ENCODE measurements at regions not wholly inside any gene's neighbourhood (a gene's known extent, or its start where the extent isn't known, plus 50 kb on each side); places are given as distances from the start of the nearest gene placed in this dataset.
"Not testable (repeated sequence)": the region's sequence is repeated elsewhere in the genome, so short reads cannot be mapped to it uniquely, and the experiment has no call there.

- no peak for FAIRE-seq
Observed at GRCh38 chr3:27661797-27662196, 60.3 kb downstream of the EOMES start.

GRCh38 chr3:27659279-27660021 is 62.7 kb downstream of the EOMES start:
- FAIRE-seq = peak; percentile 63

- FAIRE-seq = no peak
Observed at GRCh38 chr3:27658741-27659140, 63.4 kb downstream of the EOMES start.

- no peak for FAIRE-seq
Observed at GRCh38 chr3:27657871-27658270, 64.3 kb downstream of the EOMES start.

- no peak for FAIRE-seq
Observed at GRCh38 chr3:27657404-27657803, 64.7 kb downstream of the EOMES start.

GRCh38 chr3:27656790-27657189 is 65.3 kb downstream of the EOMES start:
- no peak for FAIRE-seq

GRCh38 chr3:27655547-27655946 is 66.6 kb downstream of the EOMES start:
- FAIRE-seq = no peak

- no peak for FAIRE-seq
Observed at GRCh38 chr3:27653803-27654558, 68.1 kb downstream of the EOMES start.

GRCh38 chr3:27649277-27649676 is 72.8 kb downstream of the EOMES start:
- FAIRE-seq = no peak

- FAIRE-seq = no peak
Observed at GRCh38 chr3:27646896-27647295, 75.2 kb downstream of the EOMES start.

- FAIRE-seq = no peak
Observed at GRCh38 chr3:27644941-27645340, 77.2 kb downstream of the EOMES start.

GRCh38 chr3:27643355-27643754 is 78.8 kb downstream of the EOMES start:
- FAIRE-seq = no peak

GRCh38 chr3:27642796-27643195 is 79.3 kb downstream of the EOMES start:
- no peak for FAIRE-seq

GRCh38 chr3:27641888-27642601 is 80.1 kb downstream of the EOMES start:
- FAIRE-seq = no peak

GRCh38 chr3:27641271-27641800 is 80.8 kb downstream of the EOMES start:
- no peak for FAIRE-seq

- no peak for FAIRE-seq
Observed at GRCh38 chr3:27639271-27639670, 82.9 kb downstream of the EOMES start.

- no peak for FAIRE-seq
Observed at GRCh38 chr3:27638594-27638993, 83.5 kb downstream of the EOMES start.

- FAIRE-seq = no peak
Observed at GRCh38 chr3:27637346-27637995, 84.7 kb downstream of the EOMES start.

- FAIRE-seq = not testable (repeated sequence)
Observed at GRCh38 chr3:27635006-27635405, 87.1 kb downstream of the EOMES start.

- no peak for FAIRE-seq
Observed at GRCh38 chr3:27633224-27633545, 88.9 kb downstream of the EOMES start.

- FAIRE-seq = no peak
Observed at GRCh38 chr3:27632431-27633223, 89.5 kb downstream of the EOMES start.

- no peak for FAIRE-seq
Observed at GRCh38 chr3:27630885-27631284, 91.2 kb downstream of the EOMES start.
